D721Med (cell line): ENCODE measurements at regions not wholly inside any gene's neighbourhood (a gene's known extent, or its start where the extent isn't known, plus 50 kb on each side); places are given as distances from the start of the nearest gene placed in this dataset.

ENCODE experiments used
- DNase-seq: peaks from one replicate; pipeline ENCODE4 v3.0.0; 2011; ENCODE audit warnings: low spot score; ENCODE audit not compliant: insufficient read length
- FAIRE-seq: peaks from 2 replicates; lab custom pipeline; 2011; peaks lifted over from hg19 to GRCh38; lab: Jason Lieb, UNC
- TF ChIP-seq, protein P1 (sequence below): IDR thresholded peaks from 2 replicates; pipeline ENCODE4 v1.5.1; 2012; ENCODE audit warnings: mild to moderate bottlenecking, control low read depth; ENCODE audit not compliant: insufficient read depth; ENCODE audit errors: missing control alignments

DNA sequence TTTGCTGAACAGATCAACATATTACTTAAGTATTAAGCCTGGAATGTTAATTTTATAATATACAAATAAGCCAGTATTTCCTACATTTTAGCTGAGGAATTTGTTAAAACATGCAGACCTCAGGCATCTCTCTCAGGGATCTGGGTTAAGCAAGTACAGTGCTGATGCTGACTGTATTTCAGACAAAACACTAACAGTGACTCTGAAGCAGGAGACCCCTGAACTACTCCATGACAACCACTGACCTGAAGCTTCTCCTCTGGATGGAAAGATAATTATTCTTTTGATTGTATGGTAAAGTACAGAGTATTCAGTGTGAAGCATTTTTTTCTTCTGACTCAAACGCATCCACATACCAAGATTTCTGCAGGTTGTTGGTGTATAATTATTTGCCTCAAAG is 680.8 kb downstream of the LIG4 start:
- TF ChIP-seq, protein P1, sequence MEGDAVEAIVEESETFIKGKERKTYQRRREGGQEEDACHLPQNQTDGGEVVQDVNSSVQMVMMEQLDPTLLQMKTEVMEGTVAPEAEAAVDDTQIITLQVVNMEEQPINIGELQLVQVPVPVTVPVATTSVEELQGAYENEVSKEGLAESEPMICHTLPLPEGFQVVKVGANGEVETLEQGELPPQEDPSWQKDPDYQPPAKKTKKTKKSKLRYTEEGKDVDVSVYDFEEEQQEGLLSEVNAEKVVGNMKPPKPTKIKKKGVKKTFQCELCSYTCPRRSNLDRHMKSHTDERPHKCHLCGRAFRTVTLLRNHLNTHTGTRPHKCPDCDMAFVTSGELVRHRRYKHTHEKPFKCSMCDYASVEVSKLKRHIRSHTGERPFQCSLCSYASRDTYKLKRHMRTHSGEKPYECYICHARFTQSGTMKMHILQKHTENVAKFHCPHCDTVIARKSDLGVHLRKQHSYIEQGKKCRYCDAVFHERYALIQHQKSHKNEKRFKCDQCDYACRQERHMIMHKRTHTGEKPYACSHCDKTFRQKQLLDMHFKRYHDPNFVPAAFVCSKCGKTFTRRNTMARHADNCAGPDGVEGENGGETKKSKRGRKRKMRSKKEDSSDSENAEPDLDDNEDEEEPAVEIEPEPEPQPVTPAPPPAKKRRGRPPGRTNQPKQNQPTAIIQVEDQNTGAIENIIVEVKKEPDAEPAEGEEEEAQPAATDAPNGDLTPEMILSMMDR = no peak
- FAIRE-seq = no peak
- DNase-seq = no peak

DNA sequence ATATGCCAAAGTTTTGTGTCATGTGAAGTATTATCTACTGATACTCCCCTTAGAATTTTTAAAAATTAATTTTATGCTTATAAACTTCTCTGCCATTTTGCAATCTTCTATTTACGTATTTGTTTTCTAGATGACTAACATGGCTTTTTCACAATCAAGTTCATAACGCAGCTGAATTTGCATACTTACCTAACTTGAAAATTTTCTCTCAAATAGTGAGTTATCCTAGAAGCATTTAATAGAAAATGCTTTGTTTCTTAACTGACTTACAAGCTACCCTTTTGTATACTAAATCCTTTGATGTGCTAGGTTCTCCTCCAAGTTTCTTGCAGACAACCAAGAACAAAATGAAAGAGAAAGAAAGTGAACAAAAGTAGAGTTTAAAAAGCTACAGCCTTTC is 683.5 kb downstream of the LIG4 start:
- DNase-seq (no peak), FAIRE-seq (no peak)
- TF ChIP-seq, protein P1 = no peak

DNA sequence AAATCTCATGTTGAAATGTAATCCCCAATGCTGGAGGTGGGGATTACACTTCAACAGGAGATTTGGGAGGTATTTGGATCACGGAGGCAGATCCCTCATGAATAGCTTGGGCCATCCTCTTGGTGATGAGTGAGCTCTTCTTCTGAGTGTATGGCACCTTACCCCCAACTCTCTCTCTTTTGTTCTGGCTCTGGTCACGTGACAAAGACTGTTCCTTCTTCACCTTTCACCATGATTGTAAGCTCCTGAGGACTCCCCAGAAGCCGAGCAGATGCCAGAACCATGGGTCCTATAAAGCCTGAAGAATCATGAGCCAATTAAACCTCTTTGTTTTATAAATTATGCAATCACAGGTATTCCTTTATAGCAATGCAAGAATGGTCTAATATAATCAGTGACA is 684.2 kb downstream of the LIG4 start:
- FAIRE-seq = no peak
- TF ChIP-seq, protein P1 = no peak
- no peak for DNase-seq

DNA sequence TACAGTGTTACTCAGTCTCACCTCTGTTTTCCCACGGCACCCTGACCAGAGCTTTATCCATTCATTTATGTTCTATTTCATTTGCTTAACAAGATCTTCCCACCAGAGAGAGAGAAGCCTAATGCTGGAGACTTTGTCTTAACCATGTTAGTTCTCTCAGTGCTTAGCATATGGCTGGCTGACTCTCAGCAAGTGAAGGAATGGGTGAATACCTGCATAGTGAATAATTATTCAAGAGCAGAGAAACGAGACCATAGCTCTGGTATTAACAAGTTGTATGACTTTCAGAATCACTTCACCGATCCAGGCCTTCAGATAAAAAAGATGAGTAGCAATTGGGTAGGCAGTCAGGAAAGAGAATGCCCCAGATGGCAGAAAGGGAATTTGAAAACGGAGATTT is 686.3 kb downstream of the LIG4 start:
- TF ChIP-seq, protein P1 = no peak
- DNase-seq = no peak

DNA sequence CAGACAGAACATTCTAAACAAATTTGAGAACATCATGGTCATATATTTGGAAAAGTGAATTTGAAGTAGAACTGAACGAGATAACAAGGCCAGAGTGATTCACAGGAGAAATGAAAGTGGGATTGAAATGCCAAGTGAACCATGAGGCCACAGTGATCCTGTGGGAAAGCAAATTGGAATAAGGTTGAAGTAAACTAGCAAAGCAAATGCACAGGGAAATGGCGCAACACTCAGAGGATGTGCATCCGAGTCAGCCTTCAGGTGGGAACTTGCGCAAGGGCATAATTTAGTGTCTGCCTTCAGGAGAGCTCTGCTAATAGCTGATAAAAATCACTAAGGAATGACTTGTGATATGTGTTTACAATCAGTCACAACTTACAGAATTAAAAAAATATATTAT is 696.6 kb downstream of the LIG4 start:
- FAIRE-seq = no peak
- no peak for DNase-seq
- TF ChIP-seq, protein P1 = no peak

More for the DNA sequence above, 686.3 kb downstream of the LIG4 start:
- no peak for FAIRE-seq

DNA sequence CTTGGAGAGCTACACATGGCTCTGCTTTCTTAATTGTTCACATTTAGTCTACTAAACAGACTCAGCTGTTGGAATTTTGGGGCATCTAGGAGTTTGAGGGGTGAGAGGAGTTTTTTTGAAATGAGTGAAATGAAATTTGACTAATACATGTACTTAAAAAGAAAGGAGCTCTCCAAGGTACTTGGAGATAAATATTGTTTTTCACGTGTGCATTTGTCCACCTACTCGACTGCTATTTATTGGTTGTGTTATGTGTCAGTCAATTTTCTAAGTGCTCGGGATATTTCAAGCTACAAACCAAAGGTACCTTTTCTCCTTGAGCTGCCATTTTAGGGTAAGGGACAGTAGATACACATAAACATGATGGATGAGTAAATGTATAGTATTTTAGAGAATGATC is 697.0 kb downstream of the LIG4 start:
- DNase-seq (no peak), FAIRE-seq (no peak)
- TF ChIP-seq, protein P1 = no peak

DNA sequence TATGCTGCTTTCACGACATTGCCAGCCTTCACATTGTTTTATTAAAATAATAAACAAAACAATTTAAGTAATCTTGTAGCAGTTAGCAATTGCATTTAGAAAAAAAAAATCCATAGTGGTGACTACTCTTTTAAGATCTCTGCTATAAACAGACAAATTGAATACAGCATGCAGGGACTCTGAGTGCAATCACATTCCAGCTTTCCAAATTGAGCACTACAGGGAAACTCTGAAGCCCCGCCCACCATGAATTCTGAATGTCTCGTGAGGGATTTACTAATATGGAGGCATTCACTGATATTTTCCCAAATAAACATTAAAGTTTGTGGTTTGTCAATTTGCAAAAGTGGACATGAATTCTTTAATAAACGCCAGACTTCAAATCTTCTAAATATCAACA is 698.8 kb downstream of the LIG4 start:
- no peak for FAIRE-seq
- DNase-seq = no peak
- TF ChIP-seq, protein P1 = no peak
